IMR-90 (cell line): ENCODE measurements at regions not wholly inside any gene's neighbourhood (a gene's known extent, or its start where the extent isn't known, plus 50 kb on each side); places are given as distances from the start of the nearest gene placed in this dataset.
A peak's percentile ranks its signal among the peaks of the same experiment; 100 is the strongest.

Source experiments
- ATAC-seq: fragments of 200-7000 bp; cut with Tn5 transposase; 2 replicates; pipeline ENCODE4 v1.9.1; 2020; ENCODE audit warnings: low read depth, mild to moderate bottlenecking, moderate library complexity
- BruUV-seq: library from RNA; stranded (reverse); fragments of 400-500 nt; replicated peaks from 2 replicates; lab custom pipeline; 2021; lab: Mats Ljungman, UMichigan
- CTCF ChIA-PET: fragments of 300-600 bp; formaldehyde crosslinking; extraction: SDS; loops from one replicate; lab custom pipeline; 2021; ENCODE audit warnings: antibody characterized with exemption; lab: Yijun Ruan, JAX
- POLR2A ChIA-PET: fragments of 300-600 bp; sonication (Branson Sonifier 250); formaldehyde crosslinking; loops from one replicate; lab custom pipeline; 2022; ENCODE audit warnings: antibody characterized with exemption; ENCODE audit not compliant: unreplicated experiment; lab: Charles Lee
- DNase-seq: peaks from one replicate; pipeline ENCODE4 v3.0.0; 2013
- H2AFZ ChIP-seq: replicated peaks from 2 replicates; pipeline ENCODE3; 2013; ENCODE audit warnings: low read length, mild to moderate bottlenecking; ENCODE audit not compliant: poor library complexity
- H2AK5ac ChIP-seq: 2 replicates; pipeline ENCODE4 v1.6.1; 2013; ENCODE audit warnings: low read depth, low read length, inconsistent platforms
- H2AK9ac ChIP-seq: replicated peaks from 2 replicates; pipeline ENCODE3; 2013; ENCODE audit warnings: mild to moderate bottlenecking, low read depth, low read length, moderate library complexity; ENCODE audit not compliant: poor library complexity
- H2BK120ac ChIP-seq: 2 replicates; pipeline ENCODE4 v1.6.1; 2013; ENCODE audit warnings: low read depth, low read length, inconsistent platforms
- H2BK15ac ChIP-seq: 3 replicates; pipeline ENCODE4 v1.6.1; 2013; ENCODE audit warnings: low read depth, low read length, inconsistent platforms
- H2BK20ac ChIP-seq: 2 replicates; pipeline ENCODE4 v1.6.1; 2013; ENCODE audit warnings: low read depth, mild to moderate bottlenecking, inconsistent platforms, low read length, moderate library complexity
- H2BK5ac ChIP-seq: 2 replicates; pipeline ENCODE4 v1.6.1; 2013; ENCODE audit warnings: mild to moderate bottlenecking, low read depth, low read length, inconsistent platforms; ENCODE audit not compliant: poor library complexity, severe bottlenecking
- H3K14ac ChIP-seq: replicated peaks from 2 replicates; pipeline ENCODE4 v1.6.1; 2013; ENCODE audit warnings: low read depth, low read length, inconsistent platforms
- H3K18ac ChIP-seq: 2 replicates; pipeline ENCODE4 v1.6.1; 2013; ENCODE audit warnings: low read depth, low read length, control low read depth
- H3K23ac ChIP-seq: 2 replicates; pipeline ENCODE4 v1.6.1; 2013; ENCODE audit warnings: low read depth, low read length, inconsistent platforms
- H3K27ac ChIP-seq: 2 replicates; pipeline ENCODE4 v1.5.1; 2013; ENCODE audit warnings: mild to moderate bottlenecking, control low read depth, low read length; ENCODE audit not compliant: insufficient read depth
- H3K27me3 ChIP-seq: 2 replicates; pipeline ENCODE4 v1.6.1; 2013; ENCODE audit warnings: low read length; ENCODE audit not compliant: control insufficient read depth, insufficient read depth
- H3K36me3 ChIP-seq: 2 replicates; pipeline ENCODE4 v1.6.1; 2013; ENCODE audit warnings: low read length, mixed read lengths; ENCODE audit not compliant: control insufficient read depth, insufficient read depth
- H3K4ac ChIP-seq: 2 replicates; pipeline ENCODE4 v1.6.1; 2013; ENCODE audit warnings: low read depth, low read length, inconsistent platforms
- H3K4me1 ChIP-seq: 2 replicates; pipeline ENCODE4 v1.6.1; 2013; ENCODE audit warnings: low read length, mixed read lengths; ENCODE audit not compliant: control insufficient read depth, insufficient read depth
- H3K4me2 ChIP-seq: 2 replicates; pipeline ENCODE4 v1.6.1; 2013; ENCODE audit warnings: low read depth, mild to moderate bottlenecking, control low read depth, low read length, moderate library complexity
- H3K4me3 ChIP-seq: 2 replicates; pipeline ENCODE4 v1.5.1; 2013; ENCODE audit warnings: low read depth, mild to moderate bottlenecking, control low read depth, low read length, moderate library complexity; ENCODE audit not compliant: insufficient read depth
- H3K56ac ChIP-seq: 2 replicates; pipeline ENCODE4 v1.6.1; 2013; ENCODE audit warnings: low read length, inconsistent platforms; ENCODE audit not compliant: insufficient read depth; ENCODE audit errors: extremely low read depth
- H3K79me1 ChIP-seq, 2 experiments: 2 replicates each; pipeline ENCODE4 v1.6.1; 2013; ENCODE audit warnings: low read length in 2 of 2, inconsistent platforms in 1 of 2, low read depth in 1 of 2
- H3K9ac ChIP-seq: 2 replicates; pipeline ENCODE4 v1.6.1; 2013; ENCODE audit warnings: low read depth, low read length, control low read depth
- H3K9me1 ChIP-seq: 2 replicates; pipeline ENCODE4 v1.6.1; 2013; ENCODE audit warnings: low read length, inconsistent platforms; ENCODE audit not compliant: insufficient read depth
- H3K9me3 ChIP-seq: 2 replicates; pipeline ENCODE4 v1.6.1; 2013; ENCODE audit warnings: low read length; ENCODE audit not compliant: control insufficient read depth, insufficient read depth
- H4K20me1 ChIP-seq: 2 replicates; pipeline ENCODE4 v1.6.1; 2013; ENCODE audit warnings: low read length, inconsistent platforms; ENCODE audit not compliant: insufficient read depth
- H4K5ac ChIP-seq: 2 replicates; pipeline ENCODE4 v1.6.1; 2013; ENCODE audit warnings: mild to moderate bottlenecking, low read depth, low read length, control low read depth
- H4K8ac ChIP-seq, 2 experiments: 2 replicates each; pipeline ENCODE4 v1.6.1; 2013; ENCODE audit warnings: low read depth in 2 of 2, low read length in 2 of 2, control low read depth in 1 of 2, inconsistent platforms in 1 of 2
- H4K91ac ChIP-seq: 2 replicates; pipeline ENCODE4 v1.6.1; 2013; ENCODE audit warnings: low read depth, low read length, inconsistent platforms; ENCODE audit not compliant: insufficient read depth
- BHLHE40 ChIP-seq: fragments of 150-350 bp; IDR thresholded peaks from 2 replicates; pipeline ENCODE4 v1.6.1; 2016; ENCODE audit warnings: mild to moderate bottlenecking, low read depth, low read length
- CEBPB ChIP-seq: IDR thresholded peaks from 2 replicates; pipeline ENCODE4 v1.6.1; 2012; ENCODE audit warnings: low read depth, low read length, improper control_type of control experiment
- CHD1 ChIP-seq: IDR thresholded peaks from 2 replicates; pipeline ENCODE4 v1.6.1; 2012; ENCODE audit warnings: low read depth, low read length, improper control_type of control experiment
- FOS ChIP-seq: fragments of 150-350 bp; IDR thresholded peaks from 2 replicates; pipeline ENCODE4 v1.6.1; 2016; ENCODE audit warnings: low read depth, low read length
- MAFK ChIP-seq: IDR thresholded peaks from 2 replicates; pipeline ENCODE4 v1.6.1; 2012; ENCODE audit warnings: low read depth, low read length, improper control_type of control experiment
- MAZ ChIP-seq: IDR thresholded peaks from 2 replicates; pipeline ENCODE4 v1.6.1; 2012; ENCODE audit warnings: low read depth, mild to moderate bottlenecking, low read length, improper control_type of control experiment, moderate library complexity, borderline replicate concordance
- MXI1 ChIP-seq: IDR thresholded peaks from 2 replicates; pipeline ENCODE4 v1.6.1; 2012; ENCODE audit warnings: low read depth, mild to moderate bottlenecking, low read length, moderate library complexity, borderline replicate concordance
- NFE2L2 ChIP-seq: fragments of 150-350 bp; IDR thresholded peaks from 2 replicates; pipeline ENCODE4 v1.6.1; 2016; ENCODE audit warnings: low read depth, mild to moderate bottlenecking, low read length
- POLR2A ChIP-seq: IDR thresholded peaks from 2 replicates; pipeline ENCODE4 v1.6.1; 2012; ENCODE audit warnings: mild to moderate bottlenecking, low read depth, low read length
- RAD21 ChIP-seq: IDR thresholded peaks from 2 replicates; pipeline ENCODE4 v1.6.1; 2012; ENCODE audit warnings: low read length, improper control_type of control experiment
- RCOR1 ChIP-seq: IDR thresholded peaks from 2 replicates; pipeline ENCODE4 v1.6.1; 2012; ENCODE audit warnings: mild to moderate bottlenecking, low read length, improper control_type of control experiment; ENCODE audit not compliant: insufficient replicate concordance
- RFX5 ChIP-seq: IDR thresholded peaks from 2 replicates; pipeline ENCODE4 v1.8.0; 2012; ENCODE audit warnings: low read depth, mild to moderate bottlenecking, low read length, moderate library complexity
- SMC3 ChIP-seq: fragments of 150-350 bp; IDR thresholded peaks from 2 replicates; pipeline ENCODE4 v1.6.1; 2016; ENCODE audit warnings: low read depth, mild to moderate bottlenecking, antibody characterized with exemption, low read length, moderate library complexity
- WGBS, 2 experiments: methylation state at CpG; one replicate each; pipeline versions ENCODE4 v1.1.5 to v1.1.7; 2013; ENCODE audit warnings: missing lambda C conversion rate in 2 of 2; ENCODE audit not compliant: insufficient read length in 1 of 2; ENCODE audit errors: extremely low coverage in 2 of 2; 5-methylcytosine and 5-hydroxymethylcytosine counted together
- dilution Hi-C: fragments of 300-500 bp; cut with HindIII; formaldehyde crosslinking; loops from one replicate; pipeline ENCODE4 v1.14.3; 2018; ENCODE audit warnings: low sequenced_read_pairs; ENCODE audit not compliant: unreplicated experiment
- in situ Hi-C: fragments of 300-500 bp; cut with MboI; formaldehyde crosslinking; loops from 3 replicates; pipeline ENCODE4 v1.14.3; 2019; ENCODE audit warnings: low sequenced_read_pairs, inconsistent platforms, mixed read lengths
- intact Hi-C: fragments of 100-400 bp; cut with micrococcal nuclease; formaldehyde crosslinking; loops from 2 replicates; pipeline ENCODE4 v1.10.0; 2022
- TF ChIP-seq, protein P1 (sequence below): fragments of 150-350 bp; IDR thresholded peaks from 2 replicates; pipeline ENCODE4 v1.6.1; 2016; ENCODE audit warnings: low read depth, mild to moderate bottlenecking, low read length, moderate library complexity, borderline replicate concordance
- TF ChIP-seq, protein P2 (sequence below): conservative IDR thresholded peaks from 2 replicates; pipeline ENCODE4 v1.5.1; 2012; ENCODE audit warnings: mild to moderate bottlenecking, low read depth, low read length, improper control_type of control experiment
- TF ChIP-seq, protein P3 (sequence below): fragments of 150-350 bp; IDR thresholded peaks from 2 replicates; pipeline ENCODE4 v1.6.1; 2017; ENCODE audit warnings: mild to moderate bottlenecking, antibody characterized with exemption, low read length, low read depth

DNA sequence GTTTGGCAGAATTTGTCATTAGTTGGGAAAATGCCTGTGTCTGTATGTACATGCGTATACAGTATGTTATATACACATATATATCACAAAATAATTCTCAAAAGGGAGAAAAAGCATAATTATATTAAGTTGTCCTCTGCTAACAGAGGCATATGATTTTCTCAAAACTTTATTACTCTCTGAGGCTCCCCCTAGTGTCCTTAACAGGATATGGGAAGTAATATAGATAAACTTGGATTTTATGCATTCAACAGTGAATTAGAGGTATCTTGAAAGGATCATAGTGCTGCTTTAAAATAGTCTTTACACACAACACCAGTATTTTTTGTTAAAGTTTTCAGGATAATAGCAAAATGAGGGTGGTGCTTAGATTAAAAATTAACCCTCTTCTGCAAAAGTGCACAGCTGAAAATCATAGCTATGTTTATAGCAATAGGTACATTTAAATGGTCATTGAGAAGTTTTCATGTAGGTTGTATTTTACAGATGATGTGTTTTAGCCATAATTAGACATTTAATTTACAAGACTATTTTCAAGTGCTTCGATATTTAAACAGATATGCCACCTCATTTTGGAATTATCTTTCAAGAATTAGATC lies 454.0 kb upstream of the ROBO2 start:
- no CpG with 5 or more reads among the region's 2 CpGs for WGBS, 2 experiments
- H3K23ac ChIP-seq, result no peak overlapping the region
- H3K9me1 ChIP-seq, result no peaks in the 10 kb centered on the region
- no peak for TF ChIP-seq CEBPB
- TF ChIP-seq MXI1, result no peak
- no peak for TF ChIP-seq MAZ
- TF ChIP-seq, protein P1, sequence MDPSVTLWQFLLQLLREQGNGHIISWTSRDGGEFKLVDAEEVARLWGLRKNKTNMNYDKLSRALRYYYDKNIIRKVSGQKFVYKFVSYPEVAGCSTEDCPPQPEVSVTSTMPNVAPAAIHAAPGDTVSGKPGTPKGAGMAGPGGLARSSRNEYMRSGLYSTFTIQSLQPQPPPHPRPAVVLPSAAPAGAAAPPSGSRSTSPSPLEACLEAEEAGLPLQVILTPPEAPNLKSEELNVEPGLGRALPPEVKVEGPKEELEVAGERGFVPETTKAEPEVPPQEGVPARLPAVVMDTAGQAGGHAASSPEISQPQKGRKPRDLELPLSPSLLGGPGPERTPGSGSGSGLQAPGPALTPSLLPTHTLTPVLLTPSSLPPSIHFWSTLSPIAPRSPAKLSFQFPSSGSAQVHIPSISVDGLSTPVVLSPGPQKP, result no peak
- no peak for TF ChIP-seq MAFK
- no peak for TF ChIP-seq RFX5
- TF ChIP-seq, protein P2, sequence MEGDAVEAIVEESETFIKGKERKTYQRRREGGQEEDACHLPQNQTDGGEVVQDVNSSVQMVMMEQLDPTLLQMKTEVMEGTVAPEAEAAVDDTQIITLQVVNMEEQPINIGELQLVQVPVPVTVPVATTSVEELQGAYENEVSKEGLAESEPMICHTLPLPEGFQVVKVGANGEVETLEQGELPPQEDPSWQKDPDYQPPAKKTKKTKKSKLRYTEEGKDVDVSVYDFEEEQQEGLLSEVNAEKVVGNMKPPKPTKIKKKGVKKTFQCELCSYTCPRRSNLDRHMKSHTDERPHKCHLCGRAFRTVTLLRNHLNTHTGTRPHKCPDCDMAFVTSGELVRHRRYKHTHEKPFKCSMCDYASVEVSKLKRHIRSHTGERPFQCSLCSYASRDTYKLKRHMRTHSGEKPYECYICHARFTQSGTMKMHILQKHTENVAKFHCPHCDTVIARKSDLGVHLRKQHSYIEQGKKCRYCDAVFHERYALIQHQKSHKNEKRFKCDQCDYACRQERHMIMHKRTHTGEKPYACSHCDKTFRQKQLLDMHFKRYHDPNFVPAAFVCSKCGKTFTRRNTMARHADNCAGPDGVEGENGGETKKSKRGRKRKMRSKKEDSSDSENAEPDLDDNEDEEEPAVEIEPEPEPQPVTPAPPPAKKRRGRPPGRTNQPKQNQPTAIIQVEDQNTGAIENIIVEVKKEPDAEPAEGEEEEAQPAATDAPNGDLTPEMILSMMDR, result peak; percentile 63
- no peak for TF ChIP-seq RCOR1
- TF ChIP-seq CHD1, result no peak
- no peak for TF ChIP-seq BHLHE40
- TF ChIP-seq NFE2L2, result no peak
- TF ChIP-seq, protein P3, sequence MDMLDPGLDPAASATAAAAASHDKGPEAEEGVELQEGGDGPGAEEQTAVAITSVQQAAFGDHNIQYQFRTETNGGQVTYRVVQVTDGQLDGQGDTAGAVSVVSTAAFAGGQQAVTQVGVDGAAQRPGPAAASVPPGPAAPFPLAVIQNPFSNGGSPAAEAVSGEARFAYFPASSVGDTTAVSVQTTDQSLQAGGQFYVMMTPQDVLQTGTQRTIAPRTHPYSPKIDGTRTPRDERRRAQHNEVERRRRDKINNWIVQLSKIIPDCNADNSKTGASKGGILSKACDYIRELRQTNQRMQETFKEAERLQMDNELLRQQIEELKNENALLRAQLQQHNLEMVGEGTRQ, result no peak
- TF ChIP-seq RAD21, result peak; percentile 57
- TF ChIP-seq SMC3, result peak; percentile 59
- TF ChIP-seq POLR2A, result no peak
- no peak for TF ChIP-seq FOS
- in situ Hi-C loops (no loop called here), intact Hi-C loops (loop anchor here (5.0 kb wide), 1 partner anchor 274 kb away; no protein-coding TSS in a partner anchor), dilution Hi-C loops (no loop called here)
- no peak overlapping the region for H2AK5ac ChIP-seq
- ChIA-PET CTCF (interaction anchor here (0.6 to 1.9 kb wide), 4 partner anchors 12 to 205 kb away, joined by 3 to 4 read pairs (median 4); no protein-coding TSS in a partner anchor), POLR2A (no interaction called here)
- H3K18ac ChIP-seq, result no peak overlapping the region; the same call in 1 of the 2 replicates
- no peak overlapping the region for H2AK9ac ChIP-seq
- no peak overlapping the region for H3K27ac ChIP-seq
- no peaks in the 10 kb centered on the region for H3K27me3 ChIP-seq
- BruUV-seq, result no TSS peak
- DNase-seq, result peak; percentile 32
- H2BK15ac ChIP-seq, result no peak overlapping the region
- peak; percentile 75 for ATAC-seq
- H3K9ac ChIP-seq, result no peak overlapping the region
- H2BK120ac ChIP-seq, result no peak overlapping the region
- H3K36me3 ChIP-seq, result no peaks in the 10 kb centered on the region
- no peak overlapping the region for H4K8ac ChIP-seq
- no peaks in the 10 kb centered on the region for H3K79me1 ChIP-seq
- H3K4ac ChIP-seq, result no peak overlapping the region
- no peak overlapping the region for H2AFZ ChIP-seq
- H4K20me1 ChIP-seq, result no peaks in the 10 kb centered on the region
- H2BK5ac ChIP-seq, result no peak overlapping the region
- H2BK20ac ChIP-seq, result no peak overlapping the region
- no peak overlapping the region for H3K4me3 ChIP-seq
- H4K91ac ChIP-seq, result no peak overlapping the region
- H3K14ac ChIP-seq, result no peak overlapping the region
- no peaks in the 10 kb centered on the region for H3K4me1 ChIP-seq
- H4K5ac ChIP-seq, result no peak overlapping the region
- no peak overlapping the region for H3K56ac ChIP-seq
- no peaks in the 10 kb centered on the region for H3K9me3 ChIP-seq
- H3K4me2 ChIP-seq, result no peak overlapping the region
